Stimulated activated naive CD8-positive, alpha-beta T cell treated with anti-CD3 and anti-CD28 coated beads, Interleukin-15, amount 100 ng/mL, for 72 hours (primary cell): ENCODE measurements at regions not wholly inside any gene's neighbourhood (a gene's known extent, or its start where the extent isn't known, plus 50 kb on each side); places are given as distances from the start of the nearest gene placed in this dataset.

Source experiments
- ATAC-seq: fragments of 150-1000 bp; cut with Tn5 transposase; 2 replicates; pipeline ENCODE4 v1.10.0; 2021; ENCODE audit warnings: mild to moderate bottlenecking, moderate library complexity
- DNase-seq, 2 donors: peaks; one replicate each; pipeline ENCODE4 v3.0.0; 2021 to 2022
- H3K27ac Mint-ChIP-seq, 2 donors: one replicate each; pipeline ENCODE4 v1.8.0; 2022; ENCODE audit warnings: mild to moderate bottlenecking in 2 of 2, mixed read lengths in 2 of 2, moderate library complexity in 2 of 2
- H3K27me3 Mint-ChIP-seq: one replicate; pipeline ENCODE4 v1.8.0; 2022; ENCODE audit warnings: mixed read lengths
- H3K4me1 Mint-ChIP-seq: one replicate; pipeline ENCODE4 v1.8.0; 2022; ENCODE audit warnings: mild to moderate bottlenecking, mixed read lengths
- H3K4me3 Mint-ChIP-seq, 2 donors: one replicate each; pipeline ENCODE4 v1.8.0; 2022; ENCODE audit warnings: mild to moderate bottlenecking in 2 of 2, mixed read lengths in 2 of 2, moderate library complexity in 1 of 2
- H3K9me3 Mint-ChIP-seq, 2 donors: one replicate each; pipeline ENCODE4 v1.8.0; 2022; ENCODE audit warnings: mixed read lengths in 2 of 2

- Mint-ChIP-seq H3K9me3 (no peaks in the 10 kb centered on the region), H3K4me3 (no peak overlapping the region), H3K27me3 (no peaks in the 10 kb centered on the region), H3K4me1 (no peaks in the 10 kb centered on the region), H3K27ac (no peak overlapping the region)
- no peak for ATAC-seq
- DNase-seq: no peak
Observed at GRCh38 chr6:23272536-23272935, 703.2 kb downstream of the HDGFL1 start.

GRCh38 chr6:23277521-23278179 lies 708.3 kb downstream of the HDGFL1 start:
- no peak for DNase-seq
- Mint-ChIP-seq H3K27me3 (no peaks in the 10 kb centered on the region), H3K9me3 (no peaks in the 10 kb centered on the region), H3K4me3 (no peak overlapping the region), H3K27ac (no peak overlapping the region), H3K4me1 (no peaks in the 10 kb centered on the region)
- no peak for ATAC-seq

GRCh38 chr6:23278180-23278532 lies 708.8 kb downstream of the HDGFL1 start:
- no peaks in the 10 kb centered on the region for H3K27me3 Mint-ChIP-seq
- no peak for DNase-seq
- no peaks in the 10 kb centered on the region for H3K9me3 Mint-ChIP-seq
- ATAC-seq: no peak
- H3K4me3 Mint-ChIP-seq: no peak overlapping the region
- H3K4me1 Mint-ChIP-seq: no peaks in the 10 kb centered on the region
- no peak overlapping the region for H3K27ac Mint-ChIP-seq

GRCh38 chr6:23280437-23280836 lies 711.1 kb downstream of the HDGFL1 start:
- no peak for ATAC-seq
- no peaks in the 10 kb centered on the region for H3K27me3 Mint-ChIP-seq

GRCh38 chr6:23282252-23283021 lies 713.1 kb downstream of the HDGFL1 start:
- H3K4me3 Mint-ChIP-seq: no peak overlapping the region
- H3K4me1 Mint-ChIP-seq: no peaks in the 10 kb centered on the region
- no peak for DNase-seq
- ATAC-seq: no peak
- no peaks in the 10 kb centered on the region for H3K9me3 Mint-ChIP-seq
- H3K27me3 Mint-ChIP-seq: no peaks in the 10 kb centered on the region
- no peak overlapping the region for H3K27ac Mint-ChIP-seq

More at GRCh38 chr6:23280437-23280836, 711.1 kb downstream of the HDGFL1 start:
- no peaks in the 10 kb centered on the region for H3K4me1 Mint-ChIP-seq
- no peak overlapping the region for H3K4me3 Mint-ChIP-seq
- H3K27ac Mint-ChIP-seq: no peak overlapping the region
- no peak for DNase-seq
- no peaks in the 10 kb centered on the region for H3K9me3 Mint-ChIP-seq

GRCh38 chr6:23293653-23294052 lies 724.3 kb downstream of the HDGFL1 start:
- Mint-ChIP-seq H3K27me3 (no peaks in the 10 kb centered on the region), H3K4me1 (no peaks in the 10 kb centered on the region), H3K4me3 (no peak overlapping the region), H3K9me3 (no peaks in the 10 kb centered on the region), H3K27ac (no peak overlapping the region)
- ATAC-seq: no peak
- DNase-seq: no peak

GRCh38 chr6:23301556-23301955 lies 732.2 kb downstream of the HDGFL1 start:
- ATAC-seq: no peak
- no peak for DNase-seq
- Mint-ChIP-seq H3K4me3 (no peak overlapping the region), H3K27me3 (no peaks in the 10 kb centered on the region), H3K27ac (no peak overlapping the region), H3K9me3 (no peaks in the 10 kb centered on the region), H3K4me1 (no peaks in the 10 kb centered on the region)

GRCh38 chr6:23302514-23302913 lies 733.1 kb downstream of the HDGFL1 start:
- DNase-seq (no peak), ATAC-seq (no peak)
- Mint-ChIP-seq H3K4me3 (no peak overlapping the region), H3K4me1 (no peaks in the 10 kb centered on the region), H3K27me3 (no peaks in the 10 kb centered on the region), H3K27ac (no peak overlapping the region), H3K9me3 (no peaks in the 10 kb centered on the region)

GRCh38 chr6:23305325-23305943 lies 736.1 kb downstream of the HDGFL1 start:
- DNase-seq (no peak), ATAC-seq (no peak)
- no peak overlapping the region for H3K4me3 Mint-ChIP-seq
- H3K4me1 Mint-ChIP-seq: no peaks in the 10 kb centered on the region
- no peak overlapping the region for H3K27ac Mint-ChIP-seq
- H3K27me3 Mint-ChIP-seq: no peaks in the 10 kb centered on the region
- peaks cover 7 to 17% of the 10 kb centered on the region in 2 donors for H3K9me3 Mint-ChIP-seq

GRCh38 chr6:23306251-23306950 lies 737.0 kb downstream of the HDGFL1 start:
- ATAC-seq (no peak), DNase-seq (no peak)
- Mint-ChIP-seq H3K27ac (no peak overlapping the region), H3K9me3 (peaks cover 7 to 17% of the 10 kb centered on the region in 2 donors), H3K4me1 (no peaks in the 10 kb centered on the region), H3K4me3 (no peak overlapping the region), H3K27me3 (no peaks in the 10 kb centered on the region)

GRCh38 chr6:23307516-23307915 lies 738.1 kb downstream of the HDGFL1 start:
- H3K4me1 Mint-ChIP-seq: no peaks in the 10 kb centered on the region
- no peak for ATAC-seq

GRCh38 chr6:23308166-23308565 lies 738.8 kb downstream of the HDGFL1 start:
- H3K4me3 Mint-ChIP-seq: no peak overlapping the region
- ATAC-seq (no peak), DNase-seq (no peak)
- H3K27ac Mint-ChIP-seq: no peak overlapping the region
- no peaks in the 10 kb centered on the region for H3K27me3 Mint-ChIP-seq
- H3K4me1 Mint-ChIP-seq: no peaks in the 10 kb centered on the region
- H3K9me3 Mint-ChIP-seq: peaks cover 7 to 17% of the 10 kb centered on the region in 2 donors

More at GRCh38 chr6:23307516-23307915, 738.1 kb downstream of the HDGFL1 start:
- Mint-ChIP-seq H3K4me3 (no peak overlapping the region), H3K9me3 (peaks cover 7 to 17% of the 10 kb centered on the region in 2 donors), H3K27me3 (no peaks in the 10 kb centered on the region), H3K27ac (no peak overlapping the region)
- no peak for DNase-seq

- H3K4me1 Mint-ChIP-seq: no peaks in the 10 kb centered on the region
- H3K27ac Mint-ChIP-seq: no peak overlapping the region
- DNase-seq: no peak
- H3K4me3 Mint-ChIP-seq: no peak overlapping the region
- ATAC-seq: no peak
- H3K27me3 Mint-ChIP-seq: no peaks in the 10 kb centered on the region
- peaks cover 10 to 22% of the 10 kb centered on the region in 2 donors for H3K9me3 Mint-ChIP-seq
Observed at GRCh38 chr6:23311211-23311610, 741.8 kb downstream of the HDGFL1 start.

GRCh38 chr6:23316131-23316530 lies 746.8 kb downstream of the HDGFL1 start:
- no peak for DNase-seq
- Mint-ChIP-seq H3K4me3 (no peak overlapping the region), H3K4me1 (no peaks in the 10 kb centered on the region), H3K27ac (no peak overlapping the region), H3K27me3 (no peaks in the 10 kb centered on the region), H3K9me3 (peaks cover 3 to 7% of the 10 kb centered on the region in 2 donors)
- no peak for ATAC-seq

GRCh38 chr6:23316931-23317330 lies 747.6 kb downstream of the HDGFL1 start:
- Mint-ChIP-seq H3K9me3 (peaks cover 3 to 13% of the 10 kb centered on the region in 2 donors), H3K27me3 (no peaks in the 10 kb centered on the region), H3K27ac (no peak overlapping the region), H3K4me3 (no peak overlapping the region), H3K4me1 (no peaks in the 10 kb centered on the region)
- DNase-seq: no peak
- no peak for ATAC-seq

GRCh38 chr6:23319582-23319981 lies 750.2 kb downstream of the HDGFL1 start:
- no peak for ATAC-seq
- H3K4me3 Mint-ChIP-seq: no peak overlapping the region
- H3K4me1 Mint-ChIP-seq: no peaks in the 10 kb centered on the region
- H3K9me3 Mint-ChIP-seq: peaks cover 0 to 8% of the 10 kb centered on the region in 2 donors
- H3K27ac Mint-ChIP-seq: no peak overlapping the region
- no peak for DNase-seq
- H3K27me3 Mint-ChIP-seq: no peaks in the 10 kb centered on the region
